ENCODE measurements at regions not wholly inside any gene's neighbourhood (a gene's known extent, or its start where the extent isn't known, plus 50 kb on each side); places are given as distances from the start of the nearest gene placed in this dataset.

DNA sequence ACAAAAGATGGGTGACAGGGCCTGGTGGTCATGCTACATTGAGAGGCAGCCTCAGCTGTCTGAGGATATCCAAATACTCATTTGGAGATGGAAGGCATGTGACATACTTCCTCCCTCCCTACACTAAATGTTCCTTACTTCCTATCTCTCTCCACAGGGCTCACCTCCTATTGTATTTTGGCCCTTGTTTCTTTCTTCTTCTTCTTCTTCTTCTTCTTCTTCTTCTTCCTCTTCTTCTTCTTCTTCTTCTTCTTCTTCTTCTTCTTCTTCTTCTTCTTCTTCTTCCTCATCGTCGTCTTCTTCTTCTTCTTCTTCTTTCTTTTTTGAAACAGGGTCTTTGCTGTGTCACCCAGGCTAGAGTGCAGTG, 71.8 kb upstream of the POMP start:
- no peak for TF ChIP-seq BACH2 (CRISPR knock-in tag; IDR thresholded peaks at IDR 0.05; ENCODE audit: borderline replicate concordance)
- TF ChIP-seq ZNF565 (CRISPR knock-in tag; conservative IDR thresholded peaks at IDR 0.05; ENCODE audit: low read depth): no peak
- TF ChIP-seq, protein P1, sequence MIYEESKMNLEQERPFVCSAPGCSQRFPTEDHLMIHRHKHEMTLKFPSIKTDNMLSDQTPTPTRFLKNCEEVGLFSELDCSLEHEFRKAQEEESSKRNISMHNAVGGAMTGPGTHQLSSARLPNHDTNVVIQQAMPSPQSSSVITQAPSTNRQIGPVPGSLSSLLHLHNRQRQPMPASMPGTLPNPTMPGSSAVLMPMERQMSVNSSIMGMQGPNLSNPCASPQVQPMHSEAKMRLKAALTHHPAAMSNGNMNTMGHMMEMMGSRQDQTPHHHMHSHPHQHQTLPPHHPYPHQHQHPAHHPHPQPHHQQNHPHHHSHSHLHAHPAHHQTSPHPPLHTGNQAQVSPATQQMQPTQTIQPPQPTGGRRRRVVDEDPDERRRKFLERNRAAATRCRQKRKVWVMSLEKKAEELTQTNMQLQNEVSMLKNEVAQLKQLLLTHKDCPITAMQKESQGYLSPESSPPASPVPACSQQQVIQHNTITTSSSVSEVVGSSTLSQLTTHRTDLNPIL (CRISPR knock-in tag; IDR thresholded peaks at IDR 0.05; ENCODE audit: low read depth): no peak
- TF ChIP-seq ZFP30 (CRISPR knock-in tag; IDR thresholded peaks at IDR 0.05): no peak
- no peak for TF ChIP-seq ZNF8 (CRISPR knock-in tag; IDR thresholded peaks at IDR 0.05)
- TF ChIP-seq ZNF70 (CRISPR knock-in tag; IDR thresholded peaks at IDR 0.05): no peak
- TF ChIP-seq TOX (CRISPR knock-in tag; IDR thresholded peaks at IDR 0.05; ENCODE audit: borderline replicate concordance): no peak
- no peak for TF ChIP-seq CSDC2 (CRISPR knock-in tag; IDR thresholded peaks at IDR 0.05)
- TF ChIP-seq PPARA (CRISPR knock-in tag; IDR thresholded peaks at IDR 0.05; ENCODE audit: borderline replicate concordance): no peak
- no peak for TF ChIP-seq SNAI2 (CRISPR knock-in tag; IDR thresholded peaks at IDR 0.05)

Data from SK-N-SH treated with all-trans-retinoic acid at 6 μM for 48 hours (cell line).